CD14-positive monocyte (primary cell): ENCODE measurements at regions not wholly inside any gene's neighbourhood (a gene's known extent, or its start where the extent isn't known, plus 50 kb on each side); places are given as distances from the start of the nearest gene placed in this dataset.

Experiments used
- DNase-seq, 3 donors: peaks; one replicate each; pipeline ENCODE4 v3.0.0-alpha.2; 2011 to 2022
- H2AFZ ChIP-seq: 2 replicates; pipeline ENCODE4 v1.6.0; 2012; ENCODE audit warnings: mild to moderate bottlenecking, low read depth, low read length, inconsistent platforms; ENCODE audit not compliant: insufficient read depth, poor library complexity, severe bottlenecking
- H3K27ac ChIP-seq, 2 donors: 1 replicate in 1 of 2; 2 replicates in 1 of 2; pipeline ENCODE4 v1.5.1; 2012 to 2013; ENCODE audit warnings: low read length in 2 of 2, control low read depth in 1 of 2, inconsistent platforms in 1 of 2, low read depth in 1 of 2, mild to moderate bottlenecking in 1 of 2
- H3K27me3 ChIP-seq, 2 donors: one replicate each; pipeline versions ENCODE4 v1.6.0 to v1.6.1; 2011 to 2013; ENCODE audit warnings: low read length in 2 of 2; ENCODE audit not compliant: control insufficient read depth in 2 of 2, insufficient read depth in 2 of 2
- H3K36me3 ChIP-seq, 2 donors: replicated peaks in 1 of 2; 1 replicate in 1 of 2; 2 replicates in 1 of 2; pipeline versions ENCODE4 v1.5.1 to v1.6.1; 2012 to 2013; ENCODE audit warnings: low read length in 2 of 2, control low read depth in 1 of 2, inconsistent platforms in 1 of 2, mild to moderate bottlenecking in 1 of 2; ENCODE audit not compliant: insufficient read depth in 2 of 2, control insufficient read depth in 1 of 2
- H3K4me1 ChIP-seq, 2 donors: 1 replicate in 1 of 2; 2 replicates in 1 of 2; pipeline versions ENCODE4 v1.5.1 to v1.6.1; 2012 to 2013; ENCODE audit warnings: low read length in 2 of 2, control low read depth in 1 of 2, inconsistent platforms in 1 of 2, mild to moderate bottlenecking in 1 of 2, moderate library complexity in 1 of 2; ENCODE audit not compliant: insufficient read depth in 2 of 2, control insufficient read depth in 1 of 2
- H3K4me2 ChIP-seq: replicated peaks from 2 replicates; pipeline ENCODE3; 2012; ENCODE audit warnings: low read length, moderate library complexity, mild to moderate bottlenecking; ENCODE audit not compliant: poor library complexity, severe bottlenecking; ENCODE audit errors: extremely low read depth
- H3K4me3 ChIP-seq, 3 experiments: fragments of 200-600 bp in 1 of 3; sonication (generic) in 1 of 3; replicated peaks in 1 of 3; 1 replicate in 2 of 3; 2 replicates in 1 of 3; pipeline ENCODE4 v1.5.1; 2011 to 2013; ENCODE audit warnings: low read length in 3 of 3, mild to moderate bottlenecking in 3 of 3, control low read depth in 2 of 3, low read depth in 2 of 3, inconsistent platforms in 1 of 3, moderate library complexity in 1 of 3
- H3K79me2 ChIP-seq: 2 replicates; pipeline ENCODE4 v1.6.0; 2012; ENCODE audit warnings: mild to moderate bottlenecking, control low read depth, inconsistent platforms, low read length, moderate library complexity; ENCODE audit not compliant: insufficient read depth
- H3K9ac ChIP-seq: 2 replicates; pipeline ENCODE4 v1.6.0; 2017; ENCODE audit warnings: low read length, mild to moderate bottlenecking; ENCODE audit not compliant: insufficient read depth, poor library complexity, severe bottlenecking
- H3K9me3 ChIP-seq, 2 donors: replicated peaks in 1 of 2; 1 replicate in 1 of 2; 2 replicates in 1 of 2; pipeline versions ENCODE4 v1.5.1 to v1.6.1; 2012 to 2013; ENCODE audit warnings: low read length in 2 of 2, control low read depth in 1 of 2; ENCODE audit not compliant: control insufficient read depth in 1 of 2, insufficient read depth in 1 of 2
- H4K20me1 ChIP-seq: 2 replicates; pipeline ENCODE4 v1.6.0; 2012; ENCODE audit warnings: mild to moderate bottlenecking, low read length, control low read depth, moderate library complexity; ENCODE audit not compliant: insufficient read depth
- H3K27ac Mint-ChIP-seq, 7 donors: one replicate each; pipeline ENCODE4 v1.8.0; 2020; ENCODE audit warnings: mild to moderate bottlenecking in 7 of 7, mixed read lengths in 7 of 7, moderate library complexity in 6 of 7, inconsistent platforms in 2 of 7
- H3K27me3 Mint-ChIP-seq, 3 donors: one replicate each; pipeline ENCODE4 v1.8.0; 2021 to 2022; ENCODE audit warnings: low read depth in 3 of 3, mild to moderate bottlenecking in 3 of 3, mixed read lengths in 3 of 3, moderate library complexity in 3 of 3, inconsistent platforms in 1 of 3
- H3K36me3 Mint-ChIP-seq, 2 donors: one replicate each; pipeline ENCODE4 v1.8.0; 2020; ENCODE audit warnings: mixed read lengths in 2 of 2, inconsistent platforms in 1 of 2, mild to moderate bottlenecking in 1 of 2
- H3K4me1 Mint-ChIP-seq: one replicate; pipeline ENCODE4 v1.8.0; 2020; ENCODE audit warnings: mild to moderate bottlenecking, mixed read lengths
- H3K4me3 Mint-ChIP-seq, 2 donors: one replicate each; pipeline ENCODE4 v1.8.0; 2020; ENCODE audit warnings: mild to moderate bottlenecking in 2 of 2, mixed read lengths in 2 of 2, moderate library complexity in 1 of 2
- H3K9me3 Mint-ChIP-seq, 7 donors: one replicate each; pipeline ENCODE4 v1.8.0; 2020 to 2022; ENCODE audit warnings: mixed read lengths in 7 of 7, mild to moderate bottlenecking in 6 of 7, moderate library complexity in 6 of 7, inconsistent platforms in 2 of 7
- CTCF ChIP-seq: fragments of 200-600 bp; IDR thresholded peaks from one replicate; pipeline ENCODE4 v1.8.0; 2022; ENCODE audit warnings: antibody characterized with exemption, mild to moderate bottlenecking
- WGBS: methylation state at CpG from one replicate; pipeline ENCODE4 v1.1.5; 2013; ENCODE audit warnings: missing lambda C conversion rate; ENCODE audit not compliant: insufficient coverage; 5-methylcytosine and 5-hydroxymethylcytosine counted together
- intact Hi-C, 2 donors: fragments of 100-400 bp; cut with micrococcal nuclease; formaldehyde crosslinking; loops; one replicate each; pipeline versions ENCODE4 v1.15.0 to v1.15.1; 2023

- Histone ChIP-seq H3K79me2 (no peaks in the 10 kb centered on the region), H3K9me3 (no peaks in the 10 kb centered on the region), H3K4me2 (no peak overlapping the region), H3K27ac (no peak overlapping the region), H2AFZ (no peak overlapping the region), H4K20me1 (no peaks in the 10 kb centered on the region), H3K9ac (no peak overlapping the region), H3K4me3 (no peak overlapping the region), H3K27me3 (no peaks in the 10 kb centered on the region), H3K36me3 (no peaks in the 10 kb centered on the region), H3K4me1 (peaks cover 15% of the 10 kb centered on the region in 2 donors)
- peaks cover 0 to 2% (median 2%) of the 10 kb centered on the region in 3 donors for H3K27me3 Mint-ChIP-seq
- H3K9me3 Mint-ChIP-seq, result peaks cover 0 to under 1% (median 0%) of the 10 kb centered on the region in 7 donors
- H3K36me3 Mint-ChIP-seq, result no peaks in the 10 kb centered on the region
- H3K4me1 Mint-ChIP-seq, result peaks cover 19% of the 10 kb centered on the region
- WGBS, result 95% methylated on average over 7 of the region's 8 CpGs
- H3K4me3 Mint-ChIP-seq, result no peak overlapping the region
- intact Hi-C loops, result no loop called here
- no peak for TF ChIP-seq CTCF
- H3K27ac Mint-ChIP-seq, result no peak overlapping the region
- no peak for DNase-seq
Observed at GRCh38 chr2:31813016-31813415, 197.8 kb downstream of the MEMO1 start.

GRCh38 chr2:31812051-31812798 is 198.6 kb downstream of the MEMO1 start:
- Histone ChIP-seq H3K79me2 (no peaks in the 10 kb centered on the region), H3K9ac (no peak overlapping the region), H3K36me3 (no peaks in the 10 kb centered on the region), H3K4me3 (no peak overlapping the region), H3K27ac (peak overlapping the region; percentile 20 to 88), H4K20me1 (no peaks in the 10 kb centered on the region), H3K27me3 (no peaks in the 10 kb centered on the region), H3K9me3 (no peaks in the 10 kb centered on the region), H2AFZ (peak overlapping the region; percentile 75), H3K4me2 (peak overlapping the region; percentile 6), H3K4me1 (peaks cover 15% of the 10 kb centered on the region in 2 donors)
- no peaks in the 10 kb centered on the region for H3K36me3 Mint-ChIP-seq
- peak overlapping the region; percentile 27 to 96 (median 86) for H3K27ac Mint-ChIP-seq
- peak overlapping the region; percentile 0 to 14 for H3K4me3 Mint-ChIP-seq
- no peak for TF ChIP-seq CTCF
- peaks cover 0 to 2% (median 2%) of the 10 kb centered on the region in 3 donors for H3K27me3 Mint-ChIP-seq
- no CpG with 5 or more reads among the region's 2 CpGs for WGBS
- H3K9me3 Mint-ChIP-seq, result no peaks in the 10 kb centered on the region
- peak; percentile 42 to 60 (median 56) for DNase-seq
- H3K4me1 Mint-ChIP-seq, result peaks cover 19% of the 10 kb centered on the region
- intact Hi-C loops, result no loop called here
